ENCODE measurements at regions not wholly inside any gene's neighbourhood (a gene's known extent, or its start where the extent isn't known, plus 50 kb on each side); places are given as distances from the start of the nearest gene placed in this dataset.

DNA sequence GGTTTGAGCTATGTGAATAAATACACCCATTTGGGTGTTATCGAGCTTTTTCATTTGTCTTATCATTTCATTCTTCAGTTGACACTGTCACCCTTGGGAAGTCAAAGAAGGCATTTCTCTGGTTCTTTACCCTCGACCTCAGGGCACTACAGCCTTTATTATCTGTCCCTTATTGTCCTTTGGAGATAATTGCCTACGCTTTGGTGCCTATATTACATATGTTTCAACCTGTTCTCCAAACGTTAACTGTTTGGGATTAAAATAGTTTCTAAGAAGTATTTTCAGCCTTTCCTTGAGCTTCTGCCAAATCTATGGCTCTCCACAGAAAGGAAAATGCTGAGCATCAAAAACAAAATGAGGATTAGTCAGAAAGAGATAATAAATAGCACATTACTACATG lies 395.4 kb upstream of the ADAMTS9 start:
- no peak overlapping the region for H3K4me3 ChIP-seq (ENCODE audit: low read depth, low read length)
- no peak for DNase-seq (ENCODE audit: low read depth)
- TF ChIP-seq, protein P1, sequence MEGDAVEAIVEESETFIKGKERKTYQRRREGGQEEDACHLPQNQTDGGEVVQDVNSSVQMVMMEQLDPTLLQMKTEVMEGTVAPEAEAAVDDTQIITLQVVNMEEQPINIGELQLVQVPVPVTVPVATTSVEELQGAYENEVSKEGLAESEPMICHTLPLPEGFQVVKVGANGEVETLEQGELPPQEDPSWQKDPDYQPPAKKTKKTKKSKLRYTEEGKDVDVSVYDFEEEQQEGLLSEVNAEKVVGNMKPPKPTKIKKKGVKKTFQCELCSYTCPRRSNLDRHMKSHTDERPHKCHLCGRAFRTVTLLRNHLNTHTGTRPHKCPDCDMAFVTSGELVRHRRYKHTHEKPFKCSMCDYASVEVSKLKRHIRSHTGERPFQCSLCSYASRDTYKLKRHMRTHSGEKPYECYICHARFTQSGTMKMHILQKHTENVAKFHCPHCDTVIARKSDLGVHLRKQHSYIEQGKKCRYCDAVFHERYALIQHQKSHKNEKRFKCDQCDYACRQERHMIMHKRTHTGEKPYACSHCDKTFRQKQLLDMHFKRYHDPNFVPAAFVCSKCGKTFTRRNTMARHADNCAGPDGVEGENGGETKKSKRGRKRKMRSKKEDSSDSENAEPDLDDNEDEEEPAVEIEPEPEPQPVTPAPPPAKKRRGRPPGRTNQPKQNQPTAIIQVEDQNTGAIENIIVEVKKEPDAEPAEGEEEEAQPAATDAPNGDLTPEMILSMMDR (conservative IDR thresholded peaks at IDR 0.05; ENCODE audit: low read depth, low read length), result no peak

DNA sequence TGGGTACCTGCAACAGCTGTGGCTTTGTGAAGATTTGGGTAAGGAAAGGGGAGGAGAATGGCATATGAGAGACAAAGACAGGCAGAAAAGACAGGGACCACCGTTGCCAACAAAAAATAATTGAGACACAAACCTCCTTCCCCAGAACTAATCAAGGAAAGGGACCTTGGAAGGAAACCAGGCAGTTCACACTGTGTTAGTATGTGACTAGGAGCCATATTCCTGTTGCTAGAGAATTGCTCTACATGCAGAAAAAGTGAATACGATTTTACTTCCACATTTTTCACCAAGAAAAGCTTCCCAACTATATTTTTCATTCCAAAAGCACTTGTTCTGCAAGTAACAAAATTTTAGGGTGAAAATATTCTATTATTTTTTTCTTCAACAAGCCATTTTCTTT lies 393.7 kb upstream of the ADAMTS9 start:
- H3K4me3 ChIP-seq (ENCODE audit: low read depth, low read length), result no peak overlapping the region
- TF ChIP-seq, protein P1 (conservative IDR thresholded peaks at IDR 0.05; ENCODE audit: low read depth, low read length), result no peak
- DNase-seq (ENCODE audit: low read depth), result no peak

DNA sequence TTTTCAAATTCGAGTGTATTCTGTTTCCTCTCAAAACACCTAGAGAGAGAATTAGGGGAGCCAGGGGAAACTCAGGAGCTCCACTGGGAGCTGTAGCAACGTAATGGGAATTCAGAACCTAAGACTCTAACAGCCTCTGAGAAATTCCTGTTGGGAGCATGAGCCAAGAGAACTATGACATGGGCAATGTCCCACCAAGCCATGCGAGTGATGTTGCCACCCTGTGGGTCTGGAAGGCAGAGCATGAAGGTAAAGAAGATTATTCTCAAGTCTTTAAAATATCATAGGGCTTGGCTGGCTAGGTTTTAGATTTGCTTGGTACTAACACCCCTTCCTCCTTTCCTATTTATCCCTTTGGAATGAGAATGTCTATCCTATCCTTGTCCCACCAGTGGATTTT lies 392.6 kb upstream of the ADAMTS9 start:
- TF ChIP-seq, protein P1 (conservative IDR thresholded peaks at IDR 0.05; ENCODE audit: low read depth, low read length), result peak; percentile 57
- no peak overlapping the region for H3K4me3 ChIP-seq (ENCODE audit: low read depth, low read length)
- no peak for DNase-seq (ENCODE audit: low read depth)

DNA sequence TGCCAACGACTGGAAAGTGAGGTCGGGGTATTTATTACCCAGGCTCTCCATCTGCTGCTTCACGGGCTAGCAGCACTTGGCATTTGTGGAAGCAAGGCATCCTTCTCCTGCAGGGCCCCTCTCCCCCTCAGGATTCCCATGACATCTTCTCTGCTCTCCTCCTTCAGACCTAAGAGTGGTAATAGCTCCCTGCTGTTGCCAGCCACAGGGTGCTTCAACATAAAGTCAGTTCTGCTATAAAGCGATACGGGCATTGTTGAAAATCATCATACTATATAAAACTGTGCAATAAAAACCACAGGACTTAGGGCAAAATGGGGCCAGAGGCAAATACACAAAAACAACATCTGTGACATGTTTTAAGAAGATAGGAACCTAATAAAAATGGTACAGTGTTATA lies 391.8 kb upstream of the ADAMTS9 start:
- TF ChIP-seq, protein P1 (conservative IDR thresholded peaks at IDR 0.05; ENCODE audit: low read depth, low read length), result no peak
- H3K4me3 ChIP-seq (ENCODE audit: low read depth, low read length), result no peak overlapping the region
- DNase-seq (ENCODE audit: low read depth), result no peak

DNA sequence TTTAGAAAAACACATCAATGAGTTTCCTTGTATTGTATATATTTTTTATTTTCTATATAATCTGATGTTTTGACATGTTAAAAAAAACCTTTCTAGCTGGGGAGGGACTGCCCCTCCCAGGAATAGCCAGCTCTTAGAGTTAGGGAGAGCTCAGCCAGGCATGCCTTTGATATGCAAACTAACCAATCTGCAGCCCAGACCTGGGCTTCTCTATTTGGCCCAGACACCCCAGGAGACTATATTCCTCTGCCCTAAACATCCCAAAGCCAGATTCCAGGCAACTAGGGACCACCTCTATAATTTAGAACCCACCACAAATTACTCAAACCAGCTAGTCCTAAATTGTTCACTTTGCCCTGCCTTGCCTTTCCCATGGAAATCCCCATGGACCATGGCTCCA lies 390.9 kb upstream of the ADAMTS9 start:
- H3K4me3 ChIP-seq (ENCODE audit: low read depth, low read length), result no peak overlapping the region
- TF ChIP-seq, protein P1 (conservative IDR thresholded peaks at IDR 0.05; ENCODE audit: low read depth, low read length), result no peak
- DNase-seq (ENCODE audit: low read depth), result no peak

DNA sequence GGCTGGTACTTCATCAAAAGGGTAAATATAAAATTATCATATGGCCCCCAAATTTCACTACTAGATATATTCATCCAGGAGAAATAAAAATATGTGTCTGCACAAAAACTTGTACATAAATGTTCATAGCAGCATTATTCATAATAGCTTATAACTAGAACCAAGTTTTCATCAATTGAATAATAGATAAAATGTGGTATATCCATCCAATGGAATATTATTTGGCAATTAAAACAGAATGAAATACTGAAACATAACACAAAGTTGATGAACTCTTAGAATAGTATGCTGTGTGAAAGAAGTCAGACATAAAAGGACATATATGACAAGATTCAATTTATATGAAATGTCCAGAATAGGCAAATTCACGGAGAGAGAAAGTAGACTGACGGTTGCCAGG lies 389.3 kb upstream of the ADAMTS9 start:
- TF ChIP-seq, protein P1 (conservative IDR thresholded peaks at IDR 0.05; ENCODE audit: low read depth, low read length), result no peak
- no peak for DNase-seq (ENCODE audit: low read depth)
- H3K4me3 ChIP-seq (ENCODE audit: low read depth, low read length), result no peak overlapping the region

DNA sequence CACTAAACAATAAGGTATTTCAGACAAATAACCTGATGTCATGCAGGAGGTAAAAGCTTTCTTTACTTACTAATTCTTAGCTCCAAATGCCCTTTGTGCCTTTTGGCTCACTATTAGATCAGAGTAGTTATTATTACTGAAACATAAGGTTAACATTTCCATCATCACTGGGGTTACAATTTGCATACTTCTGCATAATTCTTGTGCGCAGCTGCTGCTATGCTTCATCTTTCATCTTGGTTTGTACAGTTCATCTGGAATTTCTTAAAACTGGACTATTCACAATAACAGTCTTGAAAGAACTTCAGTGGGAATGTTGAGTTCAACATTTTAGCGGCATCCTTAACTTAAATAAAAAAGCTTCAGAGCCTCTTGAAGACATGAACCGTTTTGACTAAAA lies 383.2 kb upstream of the ADAMTS9 start:
- DNase-seq (ENCODE audit: low read depth), result no peak
- no peak overlapping the region for H3K4me3 ChIP-seq (ENCODE audit: low read depth, low read length)
- TF ChIP-seq, protein P1 (conservative IDR thresholded peaks at IDR 0.05; ENCODE audit: low read depth, low read length), result no peak
